ENCODE measurements at regions not wholly inside any gene's neighbourhood (a gene's known extent, or its start where the extent isn't known, plus 50 kb on each side); places are given as distances from the start of the nearest gene placed in this dataset.

DNA sequence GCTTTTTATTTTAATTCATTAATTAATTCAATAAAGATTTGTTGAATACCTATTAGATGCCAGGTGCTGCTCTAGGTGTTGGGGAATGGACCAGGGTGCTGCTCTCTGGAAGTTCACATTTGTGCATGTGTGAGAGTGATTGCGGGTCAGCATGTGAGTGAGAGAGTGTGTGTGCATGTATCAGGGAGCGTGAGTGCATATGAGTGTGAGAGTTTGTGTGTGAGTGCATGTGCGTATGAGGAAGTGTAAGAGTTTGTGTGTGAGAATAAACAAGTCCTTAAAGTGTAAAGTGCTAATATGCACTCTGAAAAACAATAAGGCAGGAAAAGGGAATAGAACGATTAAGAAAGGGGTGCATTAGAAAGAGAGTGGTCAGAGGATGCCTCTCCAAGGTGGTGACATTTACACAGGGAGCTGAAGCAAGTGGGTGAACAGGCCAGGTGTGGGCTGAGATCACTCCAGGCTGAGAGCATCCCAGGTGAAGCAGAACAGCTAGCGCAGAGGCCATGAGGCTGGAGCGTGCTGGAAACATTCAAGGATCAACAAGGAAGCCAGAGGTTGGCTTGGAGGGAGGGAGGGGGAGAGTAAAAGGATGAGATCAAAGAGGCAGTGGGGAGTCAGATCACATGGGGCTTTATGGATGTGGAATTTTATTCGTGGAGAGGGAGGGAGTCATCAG is 50.5 kb upstream of the SLC1A4 start:
- Histone ChIP-seq H3K27ac (ENCODE audit: low read depth in 2 of 2, low read length in 1 of 2) (no peak overlapping the region), H3K4me1 (ENCODE audit: control insufficient read depth in 2 of 2, insufficient read depth in 2 of 2, low read length in 1 of 2) (peaks cover 0 to 4% of the 10 kb centered on the region in 2 donors), H3K4me3 (ENCODE audit: low read depth in 1 of 2, low read length in 2 of 2) (no peak overlapping the region), H3K27me3 (ENCODE audit: control insufficient read depth in 1 of 2, insufficient read depth in 2 of 2, low read length in 2 of 2) (peaks cover 0 to 3% of the 10 kb centered on the region in 2 donors), H3K36me3 (ENCODE audit: control insufficient read depth in 2 of 2, insufficient read depth in 2 of 2, low read length in 1 of 2) (no peaks in the 10 kb centered on the region), H3K9me3 (ENCODE audit: control insufficient read depth in 2 of 2, insufficient read depth in 1 of 2, low read depth in 1 of 2, low read length in 1 of 2) (peaks cover 0 to 2% of the 10 kb centered on the region in 2 donors)
- WGBS, 2 donors, result 72 to 77% methylated on average over 7 of the region's 7 CpGs

DNA sequence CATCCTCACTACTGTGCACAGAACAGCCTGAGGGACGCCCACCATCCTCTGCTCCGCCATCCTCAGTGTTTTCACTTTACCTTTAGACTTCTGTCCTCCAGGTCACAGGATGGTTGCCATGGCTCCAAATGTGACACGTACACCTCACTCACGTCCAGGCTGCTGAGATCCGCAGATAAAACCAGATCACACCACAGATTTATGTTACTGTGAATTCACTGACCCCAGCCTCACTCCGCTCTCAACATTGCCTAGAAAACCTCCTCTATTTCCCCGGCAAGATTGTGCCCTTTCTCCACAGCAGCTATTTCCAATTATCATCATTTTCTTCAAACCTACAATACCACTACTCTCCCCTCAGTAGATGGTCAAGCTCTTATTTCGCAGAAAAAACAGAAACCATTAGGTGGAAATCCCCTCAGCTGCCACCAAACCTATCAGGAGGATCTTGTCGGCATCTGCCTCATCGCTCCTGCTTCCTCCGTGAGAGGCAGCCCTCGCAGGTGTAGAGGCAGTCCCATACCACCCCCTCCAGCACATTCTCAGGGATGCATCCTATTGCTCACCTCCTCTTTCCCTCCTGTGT is 49.8 kb upstream of the SLC1A4 start:
- peaks cover 0 to 5% of the 10 kb centered on the region in 2 donors for H3K4me1 ChIP-seq (ENCODE audit: control insufficient read depth in 2 of 2, insufficient read depth in 2 of 2, low read length in 1 of 2)
- no peak overlapping the region for H3K4me3 ChIP-seq (ENCODE audit: low read depth in 1 of 2, low read length in 2 of 2)
- peaks cover 0 to 3% of the 10 kb centered on the region in 2 donors for H3K27me3 ChIP-seq (ENCODE audit: control insufficient read depth in 1 of 2, insufficient read depth in 2 of 2, low read length in 2 of 2)
- 74 to 83% methylated on average over 12 of the region's 12 CpGs for WGBS, 2 donors
- no peak overlapping the region for H3K27ac ChIP-seq (ENCODE audit: low read depth in 2 of 2, low read length in 1 of 2)
- H3K36me3 ChIP-seq (ENCODE audit: control insufficient read depth in 2 of 2, insufficient read depth in 2 of 2, low read length in 1 of 2), result no peaks in the 10 kb centered on the region
- H3K9me3 ChIP-seq (ENCODE audit: control insufficient read depth in 2 of 2, insufficient read depth in 1 of 2, low read depth in 1 of 2, low read length in 1 of 2), result peaks cover 0 to 2% of the 10 kb centered on the region in 2 donors
